Activated gamma-delta T cell (primary cell): ENCODE measurements at regions not wholly inside any gene's neighbourhood (a gene's known extent, or its start where the extent isn't known, plus 50 kb on each side); places are given as distances from the start of the nearest gene placed in this dataset.
"Not testable (repeated sequence)": the region's sequence is repeated elsewhere in the genome, so short reads cannot be mapped to it uniquely, and the experiment has no call there.

Source experiments
- DNase-seq: peaks from one replicate; lab custom pipeline; 2025; lab: John Stamatoyannopoulos, UW

- DNase-seq: no peak
Measured at GRCh38 chr2:36302911-36303310, 52.7 kb upstream of the CRIM1 start.

GRCh38 chr2:36301843-36302242 is 53.7 kb upstream of the CRIM1 start:
- DNase-seq: no peak

- DNase-seq: no peak
Measured at GRCh38 chr2:36300697-36301096, 54.9 kb upstream of the CRIM1 start.

- DNase-seq: no peak
Measured at GRCh38 chr2:36296798-36297197, 58.8 kb upstream of the CRIM1 start.

GRCh38 chr2:36294316-36294721 is 61.3 kb upstream of the CRIM1 start:
- DNase-seq: no peak

GRCh38 chr2:36290306-36290856 is 65.2 kb upstream of the CRIM1 start:
- DNase-seq: no peak

GRCh38 chr2:36289731-36290130 is 65.8 kb upstream of the CRIM1 start:
- DNase-seq: no peak

- no peak for DNase-seq
Measured at GRCh38 chr2:36287363-36288275, 68.0 kb upstream of the CRIM1 start.

GRCh38 chr2:36279506-36279905 is 76.1 kb upstream of the CRIM1 start:
- not testable (repeated sequence) for DNase-seq

GRCh38 chr2:36277881-36278523 is 77.6 kb upstream of the CRIM1 start:
- no peak for DNase-seq

- no peak for DNase-seq
Measured at GRCh38 chr2:36277146-36277808, 78.3 kb upstream of the CRIM1 start.

GRCh38 chr2:36271266-36271665 is 84.3 kb upstream of the CRIM1 start:
- no peak for DNase-seq

- no peak for DNase-seq
Measured at GRCh38 chr2:36270758-36271157, 84.8 kb upstream of the CRIM1 start.

GRCh38 chr2:36267194-36267593 is 88.4 kb upstream of the CRIM1 start:
- no peak for DNase-seq

GRCh38 chr2:36266536-36267121 is 88.9 kb upstream of the CRIM1 start:
- DNase-seq: no peak

- no peak for DNase-seq
Measured at GRCh38 chr2:36262581-36262980, 93.0 kb upstream of the CRIM1 start.

- no peak for DNase-seq
Measured at GRCh38 chr2:36255863-36256262, 99.7 kb upstream of the CRIM1 start.

GRCh38 chr2:36253086-36253485 is 102.5 kb upstream of the CRIM1 start:
- no peak for DNase-seq

- DNase-seq: no peak
Measured at GRCh38 chr2:36246320-36246990, 109.1 kb upstream of the CRIM1 start.

- no peak for DNase-seq
Measured at GRCh38 chr2:36245651-36246050, 109.9 kb upstream of the CRIM1 start.

- no peak for DNase-seq
Measured at GRCh38 chr2:36238106-36238505, 117.5 kb upstream of the CRIM1 start.

- no peak for DNase-seq
Measured at GRCh38 chr2:36235882-36236281, 119.7 kb upstream of the CRIM1 start.
